ENCODE measurements at regions not wholly inside any gene's neighbourhood (a gene's known extent, or its start where the extent isn't known, plus 50 kb on each side); places are given as distances from the start of the nearest gene placed in this dataset.
"Not testable (repeated sequence)": the region's sequence is repeated elsewhere in the genome, so short reads cannot be mapped to it uniquely, and the experiment has no call there.

- in situ Hi-C loops (cut with HindIII; ENCODE audit: low sequenced_read_pairs), result no loop called here
- peak; percentile 81 for DNase-seq (ENCODE audit: low spot score)
Measured at GRCh38 chr5:176743136-176743861, 67.1 kb upstream of the UNC5A start.

DNA sequence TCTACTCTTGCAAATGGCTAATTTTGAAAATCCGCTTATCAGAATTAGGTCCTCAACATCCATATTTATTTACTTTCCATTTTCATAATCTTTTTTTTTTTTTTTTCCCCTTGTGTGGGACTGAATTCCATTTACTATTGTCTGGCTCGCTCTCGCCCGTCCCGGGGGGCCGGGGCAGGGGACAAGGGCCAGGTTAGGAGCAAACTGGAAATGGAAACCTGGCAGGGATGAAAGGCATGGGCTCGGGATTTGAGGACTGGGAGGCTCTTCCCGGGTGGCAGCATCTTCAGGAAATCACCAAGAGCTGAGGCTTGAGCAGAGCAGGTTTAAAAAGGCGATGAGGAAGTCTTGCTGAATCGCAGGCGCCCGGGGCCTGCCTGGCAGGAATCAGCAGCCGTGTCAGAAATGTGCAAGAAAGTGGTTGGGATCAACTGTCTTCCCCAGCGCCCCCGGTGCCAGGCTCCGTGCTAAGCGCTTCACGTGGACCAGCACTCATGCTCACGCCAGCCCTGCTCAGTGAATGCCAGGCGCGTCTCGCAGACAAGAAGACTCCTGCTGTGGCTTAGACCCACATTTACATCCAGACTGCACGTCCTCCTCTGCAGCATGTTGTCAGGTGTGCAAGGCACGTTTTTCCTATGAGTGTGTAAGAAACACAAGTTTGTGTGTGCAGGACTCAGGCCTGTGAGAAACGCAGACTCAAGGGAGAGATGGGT is 66.3 kb upstream of the UNC5A start:
- in situ Hi-C loops (cut with HindIII; ENCODE audit: low sequenced_read_pairs), result no loop called here
- DNase-seq (ENCODE audit: low spot score), result peak; percentile 65

GRCh38 chr5:176744584-176744965 is 65.8 kb upstream of the UNC5A start:
- in situ Hi-C loops (cut with HindIII; ENCODE audit: low sequenced_read_pairs), result no loop called here
- peak; percentile 82 for DNase-seq (ENCODE audit: low spot score)

DNA sequence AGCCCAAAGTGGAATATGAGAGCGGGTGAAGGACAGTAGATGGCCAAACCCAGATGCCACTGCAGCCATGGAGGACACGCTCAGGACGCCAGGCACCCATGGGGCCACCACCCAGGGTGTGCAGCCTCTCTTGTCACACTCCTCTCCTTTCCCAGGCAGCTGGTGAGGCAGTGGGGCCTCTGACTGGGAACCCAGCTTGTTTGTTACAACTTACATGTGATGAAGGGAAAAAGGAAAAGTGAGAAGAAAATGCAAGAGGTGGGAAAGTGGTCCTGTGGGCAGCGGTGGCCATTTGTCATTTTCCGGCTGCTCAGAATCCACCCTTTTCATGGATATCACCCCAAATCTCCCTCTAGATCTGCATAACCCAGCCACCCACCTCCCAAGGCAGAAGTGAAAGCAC is 62.7 kb upstream of the UNC5A start:
- in situ Hi-C loops (cut with HindIII; ENCODE audit: low sequenced_read_pairs), result no loop called here
- DNase-seq (ENCODE audit: low spot score), result no peak

DNA sequence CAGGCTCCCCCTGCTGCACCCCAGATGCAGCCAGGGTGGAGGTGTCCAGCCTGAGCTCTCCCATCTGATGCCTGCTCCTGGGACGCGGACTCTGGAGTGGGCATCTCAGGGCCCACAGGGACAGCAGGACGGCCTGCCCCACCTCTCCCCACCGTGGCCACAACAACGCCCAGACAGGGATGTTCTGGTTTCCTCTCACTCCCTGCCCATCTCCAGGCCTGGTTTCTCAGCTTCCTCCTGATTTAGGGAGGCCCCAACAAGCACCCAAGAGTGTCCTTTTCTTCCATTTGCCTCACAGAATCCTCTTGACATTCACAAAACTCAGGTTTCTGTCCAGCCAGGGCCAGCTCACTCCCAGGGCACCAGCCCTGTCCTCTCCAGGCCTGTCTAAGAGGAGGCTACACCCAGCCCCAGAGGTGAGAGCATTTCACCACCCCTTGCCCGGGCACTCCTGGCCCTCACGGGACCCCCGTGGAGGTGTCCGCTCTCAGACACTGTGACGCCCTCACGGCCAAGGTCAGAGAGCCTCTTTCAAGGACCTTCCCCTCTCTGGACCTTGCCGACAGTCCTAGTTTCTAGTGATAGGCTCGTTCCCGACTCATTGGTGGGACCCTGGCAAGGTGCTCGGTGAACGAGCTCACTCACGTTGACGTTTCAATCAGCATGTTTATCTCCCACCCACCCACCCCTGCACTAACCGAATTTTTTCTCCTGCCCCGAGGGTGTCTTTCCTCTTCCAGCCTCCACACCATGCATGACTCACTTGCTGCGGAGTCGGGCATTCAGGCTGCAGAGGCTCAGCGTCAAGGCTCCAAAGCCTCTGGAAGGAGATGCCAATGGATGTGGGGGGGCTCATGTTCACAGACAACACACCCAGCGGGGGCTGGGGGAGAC is 62.0 kb upstream of the UNC5A start:
- in situ Hi-C loops (cut with HindIII; ENCODE audit: low sequenced_read_pairs), result no loop called here
- DNase-seq (ENCODE audit: low spot score), result no peak

DNA sequence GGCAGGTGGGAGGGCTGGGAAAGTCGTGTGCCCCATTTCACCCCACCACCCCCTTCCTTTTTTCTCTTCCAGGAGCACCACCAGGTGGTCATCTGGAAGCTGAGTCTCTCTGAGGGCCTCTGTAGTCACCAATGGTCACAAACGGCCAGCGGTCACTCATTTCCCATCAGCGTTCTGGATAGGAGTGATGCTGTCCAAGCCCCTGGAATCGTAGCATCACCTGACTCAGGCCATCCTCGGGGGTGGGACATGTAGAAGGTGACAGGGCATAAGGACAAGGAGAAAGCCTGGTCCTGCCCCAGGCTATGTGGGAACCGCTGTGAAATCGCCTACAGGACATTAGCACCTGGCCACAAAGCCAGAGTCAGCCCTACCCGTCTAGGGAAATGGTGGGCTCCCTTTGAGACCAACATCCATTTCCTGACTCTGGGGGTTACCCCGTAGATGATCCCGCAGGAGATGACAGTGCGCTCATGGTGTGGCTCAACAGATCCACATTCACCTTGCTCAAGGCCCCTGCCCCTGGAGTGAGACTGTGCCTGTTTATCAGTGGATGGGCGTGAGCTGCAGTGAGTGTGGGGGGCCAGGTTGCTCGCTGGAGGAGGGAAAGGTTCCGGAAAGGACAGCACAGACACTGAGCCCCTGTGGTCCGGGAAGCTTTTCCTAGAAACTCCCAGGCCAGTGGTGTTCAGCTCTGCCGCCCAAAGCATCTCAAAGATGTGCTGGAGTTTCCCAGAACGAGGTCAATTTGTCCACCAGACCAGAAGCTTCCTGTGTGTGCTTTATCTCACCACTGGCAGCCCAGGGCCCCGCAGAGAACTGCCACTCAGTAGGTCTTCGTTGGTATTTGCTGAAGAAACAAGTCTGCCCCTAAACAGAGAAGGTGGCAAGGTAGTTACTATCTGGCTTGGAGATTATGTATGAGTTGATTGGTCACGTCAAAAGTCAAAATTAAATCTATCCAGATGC is 61.1 kb upstream of the UNC5A start:
- in situ Hi-C loops (cut with HindIII; ENCODE audit: low sequenced_read_pairs), result no loop called here

GRCh38 chr5:176750144-176750543 is 60.2 kb upstream of the UNC5A start:
- in situ Hi-C loops (cut with HindIII; ENCODE audit: low sequenced_read_pairs), result no loop called here
- no peak for DNase-seq (ENCODE audit: low spot score)

More for the DNA sequence above, 61.1 kb upstream of the UNC5A start:
- DNase-seq (ENCODE audit: low spot score), result no peak

DNA sequence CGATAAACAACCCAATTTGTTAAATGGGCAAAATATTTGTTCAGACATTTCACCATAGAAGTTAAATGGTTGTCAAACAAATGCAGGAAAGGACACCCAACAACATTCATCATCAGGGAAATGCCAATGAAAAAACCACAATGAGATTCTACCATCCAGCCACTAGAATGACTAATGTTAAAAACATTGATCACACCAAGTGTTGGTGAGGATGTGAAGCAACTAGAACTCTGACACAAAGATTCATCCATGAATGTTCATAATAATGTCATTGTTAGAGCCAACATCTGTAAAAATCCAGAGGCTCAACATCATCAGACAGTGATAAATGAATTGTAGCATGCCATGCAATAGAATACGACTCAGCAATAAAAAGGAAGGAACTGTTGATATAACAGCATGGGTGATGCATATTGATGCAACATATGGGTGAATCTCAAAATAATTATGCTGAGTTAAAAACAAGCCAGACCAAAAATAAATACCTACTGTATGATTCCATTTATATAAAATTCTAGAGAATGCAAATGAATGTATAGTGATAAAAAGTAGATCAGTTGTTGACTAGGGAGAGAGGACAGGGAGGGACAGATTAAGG is 55.9 kb upstream of the UNC5A start:
- DNase-seq (ENCODE audit: low spot score), result no peak
- in situ Hi-C loops (cut with HindIII; ENCODE audit: low sequenced_read_pairs), result no loop called here

- in situ Hi-C loops (cut with HindIII; ENCODE audit: low sequenced_read_pairs); DNase-seq (ENCODE audit: low spot score): not testable (repeated sequence)
Measured at GRCh38 chr5:176755593-176755992, 54.8 kb upstream of the UNC5A start.

DNA sequence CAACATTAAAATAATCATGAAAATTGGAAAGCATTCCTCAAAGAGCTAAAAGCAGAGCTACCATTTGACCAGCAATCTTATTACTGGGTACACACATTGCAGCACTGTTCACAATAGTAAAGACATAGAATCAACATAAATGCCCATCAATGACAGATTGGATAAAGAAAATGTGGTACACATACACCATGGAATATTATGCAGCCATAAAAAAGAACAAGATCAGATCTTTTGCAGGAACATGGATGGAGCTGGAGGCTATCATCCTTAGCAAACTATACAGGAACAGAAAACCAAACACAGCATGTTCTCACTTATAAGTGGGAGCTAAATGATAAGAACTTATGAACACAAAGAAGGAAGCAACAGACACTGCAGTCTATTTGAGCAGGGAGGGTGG is 52.8 kb upstream of the UNC5A start:
- in situ Hi-C loops (cut with HindIII; ENCODE audit: low sequenced_read_pairs); DNase-seq (ENCODE audit: low spot score): not testable (repeated sequence)

Data from G401 (cell line).